ENCODE measurements at regions not wholly inside any gene's neighbourhood (a gene's known extent, or its start where the extent isn't known, plus 50 kb on each side); places are given as distances from the start of the nearest gene placed in this dataset.

DNA sequence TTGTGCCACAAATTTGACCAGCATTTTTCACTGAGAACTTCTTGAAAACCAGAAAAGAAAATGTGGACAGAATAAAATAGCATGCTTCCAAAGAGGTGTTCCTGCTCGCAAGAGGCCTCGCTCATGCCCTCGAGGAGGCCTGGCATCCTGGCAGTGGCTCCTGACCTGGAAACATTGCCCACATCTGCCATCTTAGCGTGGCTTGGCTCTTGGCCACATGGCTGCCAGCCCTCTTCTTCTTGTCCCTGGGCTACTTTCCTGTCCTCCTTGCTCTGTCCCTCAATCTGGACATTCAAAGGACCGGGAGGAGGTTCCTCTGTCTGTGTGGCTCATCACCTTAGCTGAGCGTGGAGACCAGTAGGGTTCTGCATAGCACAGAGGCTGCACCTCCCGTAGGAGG, 131.6 kb upstream of the TMEM72 start:
- Histone ChIP-seq H3K27me3 (ENCODE audit: control insufficient read depth, insufficient read depth, low read length) (peaks cover 3% of the 10 kb centered on the region), H3K4me2 (ENCODE audit: extremely low read depth, insufficient read depth, low read length) (no peak overlapping the region), H3K4me1 (ENCODE audit: control insufficient read depth, extremely low read depth, insufficient read depth, low read length) (no peaks in the 10 kb centered on the region), H2AFZ (ENCODE audit: low read length) (no peak overlapping the region), H3K9me3 (ENCODE audit: control insufficient read depth, insufficient read depth, low read depth, low read length) (no peaks in the 10 kb centered on the region), H3K27ac (ENCODE audit: insufficient read depth, low read length) (no peak overlapping the region), H3K36me3 (ENCODE audit: control insufficient read depth, insufficient read depth, low read length) (no peaks in the 10 kb centered on the region), H3K4me3 (replicated peaks in 1 of 4; ENCODE audit: control extremely low read depth in 1 of 4, insufficient read depth in 1 of 4, low read depth in 3 of 4, low read length in 4 of 4) (no peak overlapping the region), H4K20me1 (ENCODE audit: control insufficient read depth, extremely low read depth, insufficient read depth, low read length) (no peaks in the 10 kb centered on the region), H3K9ac (ENCODE audit: insufficient read depth, low read length) (no peak overlapping the region), H3K79me2 (ENCODE audit: control insufficient read depth, insufficient read depth, low read length) (no peaks in the 10 kb centered on the region)
- TF ChIP-seq, protein P1, sequence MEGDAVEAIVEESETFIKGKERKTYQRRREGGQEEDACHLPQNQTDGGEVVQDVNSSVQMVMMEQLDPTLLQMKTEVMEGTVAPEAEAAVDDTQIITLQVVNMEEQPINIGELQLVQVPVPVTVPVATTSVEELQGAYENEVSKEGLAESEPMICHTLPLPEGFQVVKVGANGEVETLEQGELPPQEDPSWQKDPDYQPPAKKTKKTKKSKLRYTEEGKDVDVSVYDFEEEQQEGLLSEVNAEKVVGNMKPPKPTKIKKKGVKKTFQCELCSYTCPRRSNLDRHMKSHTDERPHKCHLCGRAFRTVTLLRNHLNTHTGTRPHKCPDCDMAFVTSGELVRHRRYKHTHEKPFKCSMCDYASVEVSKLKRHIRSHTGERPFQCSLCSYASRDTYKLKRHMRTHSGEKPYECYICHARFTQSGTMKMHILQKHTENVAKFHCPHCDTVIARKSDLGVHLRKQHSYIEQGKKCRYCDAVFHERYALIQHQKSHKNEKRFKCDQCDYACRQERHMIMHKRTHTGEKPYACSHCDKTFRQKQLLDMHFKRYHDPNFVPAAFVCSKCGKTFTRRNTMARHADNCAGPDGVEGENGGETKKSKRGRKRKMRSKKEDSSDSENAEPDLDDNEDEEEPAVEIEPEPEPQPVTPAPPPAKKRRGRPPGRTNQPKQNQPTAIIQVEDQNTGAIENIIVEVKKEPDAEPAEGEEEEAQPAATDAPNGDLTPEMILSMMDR (conservative IDR thresholded peaks at IDR 0.05 in 1 of 2, IDR thresholded peaks at IDR 0.05 in 1 of 2; ENCODE audit: low read depth in 1 of 2, low read length in 2 of 2) = no peak
- no peak for DNase-seq (ENCODE audit: low read depth in 2 of 2)

DNA sequence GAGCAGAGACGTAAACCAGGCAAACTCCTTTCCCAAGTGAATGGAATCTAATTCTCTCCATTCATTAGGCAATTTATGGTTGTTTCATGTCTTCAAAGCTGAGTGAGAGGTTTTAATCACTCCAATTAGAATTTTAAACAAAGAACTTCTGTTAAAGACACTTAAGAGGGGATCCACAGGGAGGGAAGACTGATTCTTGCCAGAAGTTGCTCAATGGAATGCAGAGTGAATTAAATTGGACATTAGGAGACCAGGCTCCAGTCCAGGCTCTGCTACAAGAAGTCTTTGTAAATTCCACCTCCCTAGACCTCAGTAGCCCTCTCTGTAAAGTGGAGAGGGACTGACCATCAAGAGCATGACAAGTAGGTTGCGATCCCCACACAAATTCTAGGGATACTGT, 130.7 kb upstream of the TMEM72 start:
- no peaks in the 10 kb centered on the region for H4K20me1 ChIP-seq (ENCODE audit: control insufficient read depth, extremely low read depth, insufficient read depth, low read length)
- no peaks in the 10 kb centered on the region for H3K4me1 ChIP-seq (ENCODE audit: control insufficient read depth, extremely low read depth, insufficient read depth, low read length)
- H3K4me2 ChIP-seq (ENCODE audit: extremely low read depth, insufficient read depth, low read length) = no peak overlapping the region
- TF ChIP-seq, protein P1 (conservative IDR thresholded peaks at IDR 0.05 in 1 of 2, IDR thresholded peaks at IDR 0.05 in 1 of 2; ENCODE audit: low read depth in 1 of 2, low read length in 2 of 2) = no peak
- TF ChIP-seq EZH2 (IDR thresholded peaks at IDR 0.05; ENCODE audit: low read length, missing control alignments) = no peak
- H3K27me3 ChIP-seq (ENCODE audit: control insufficient read depth, insufficient read depth, low read length) = peaks cover 3% of the 10 kb centered on the region
- no peak overlapping the region for H3K4me3 ChIP-seq (replicated peaks in 1 of 4; ENCODE audit: control extremely low read depth in 1 of 4, insufficient read depth in 1 of 4, low read depth in 3 of 4, low read length in 4 of 4)
- no peaks in the 10 kb centered on the region for H3K9me3 ChIP-seq (ENCODE audit: control insufficient read depth, insufficient read depth, low read depth, low read length)
- no peaks in the 10 kb centered on the region for H3K79me2 ChIP-seq (ENCODE audit: control insufficient read depth, insufficient read depth, low read length)
- H3K36me3 ChIP-seq (ENCODE audit: control insufficient read depth, insufficient read depth, low read length) = no peaks in the 10 kb centered on the region
- DNase-seq (ENCODE audit: low read depth in 2 of 2) = peak in 1 of 2 donors; percentile 42
- H2AFZ ChIP-seq (ENCODE audit: low read length) = no peak overlapping the region
- no peak overlapping the region for H3K27ac ChIP-seq (ENCODE audit: insufficient read depth, low read length)
- H3K9ac ChIP-seq (ENCODE audit: insufficient read depth, low read length) = no peak overlapping the region

DNA sequence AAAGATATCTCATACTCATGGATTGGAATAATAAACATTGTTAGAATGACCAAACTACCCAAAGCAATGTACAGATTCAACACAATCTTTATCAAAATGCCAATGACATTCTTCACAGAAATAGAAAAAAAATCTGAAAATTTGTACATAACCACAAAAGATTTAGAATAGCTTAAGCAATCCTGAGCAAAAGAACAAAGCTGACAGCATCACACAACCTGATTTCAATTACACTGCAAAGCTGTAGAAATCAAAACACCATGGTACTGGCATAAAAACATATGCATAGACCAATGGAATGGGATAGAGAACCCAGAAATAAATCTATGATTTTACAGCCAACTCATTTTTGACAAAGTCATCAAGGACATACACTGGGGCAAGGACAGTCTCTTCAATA, 130.0 kb upstream of the TMEM72 start:
- TF ChIP-seq, protein P1 (conservative IDR thresholded peaks at IDR 0.05 in 1 of 2, IDR thresholded peaks at IDR 0.05 in 1 of 2; ENCODE audit: low read depth in 1 of 2, low read length in 2 of 2) = no peak
- TF ChIP-seq EZH2 (IDR thresholded peaks at IDR 0.05; ENCODE audit: low read length, missing control alignments) = no peak
- Histone ChIP-seq H2AFZ (ENCODE audit: low read length) (no peak overlapping the region), H3K9me3 (ENCODE audit: control insufficient read depth, insufficient read depth, low read depth, low read length) (no peaks in the 10 kb centered on the region), H3K79me2 (ENCODE audit: control insufficient read depth, insufficient read depth, low read length) (no peaks in the 10 kb centered on the region), H3K36me3 (ENCODE audit: control insufficient read depth, insufficient read depth, low read length) (no peaks in the 10 kb centered on the region), H3K27ac (ENCODE audit: insufficient read depth, low read length) (no peak overlapping the region), H3K9ac (ENCODE audit: insufficient read depth, low read length) (no peak overlapping the region), H3K4me2 (ENCODE audit: extremely low read depth, insufficient read depth, low read length) (no peak overlapping the region), H4K20me1 (ENCODE audit: control insufficient read depth, extremely low read depth, insufficient read depth, low read length) (no peaks in the 10 kb centered on the region), H3K4me3 (replicated peaks in 1 of 4; ENCODE audit: control extremely low read depth in 1 of 4, insufficient read depth in 1 of 4, low read depth in 3 of 4, low read length in 4 of 4) (no peak overlapping the region), H3K27me3 (ENCODE audit: control insufficient read depth, insufficient read depth, low read length) (peaks cover 3% of the 10 kb centered on the region), H3K4me1 (ENCODE audit: control insufficient read depth, extremely low read depth, insufficient read depth, low read length) (no peaks in the 10 kb centered on the region)
- DNase-seq (ENCODE audit: low read depth in 2 of 2) = no peak
